ENCODE measurements at regions not wholly inside any gene's neighbourhood (a gene's known extent, or its start where the extent isn't known, plus 50 kb on each side); places are given as distances from the start of the nearest gene placed in this dataset.
"Not testable (repeated sequence)": the region's sequence is repeated elsewhere in the genome, so short reads cannot be mapped to it uniquely, and the experiment has no call there.

DNA sequence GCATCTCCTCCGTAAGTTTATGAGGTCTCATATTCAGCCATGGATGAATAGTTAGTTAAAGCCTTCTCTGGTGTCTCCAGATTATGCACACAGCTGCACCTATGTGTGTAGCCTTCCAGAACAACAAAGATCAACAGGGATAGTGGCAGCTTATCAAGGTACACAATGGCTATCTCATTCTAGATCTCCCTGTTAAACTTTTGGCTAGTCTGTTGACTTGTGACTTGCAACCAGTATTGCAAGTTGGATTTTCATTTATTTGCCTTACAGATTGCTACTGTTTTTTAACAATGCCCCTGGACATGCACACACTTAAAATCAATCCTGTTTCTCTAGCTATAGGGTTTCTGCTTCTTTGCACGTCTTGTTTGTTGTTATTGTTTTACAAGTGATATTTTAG, 363.2 kb downstream of the OMA1 start:
- TF ChIP-seq, protein P1, sequence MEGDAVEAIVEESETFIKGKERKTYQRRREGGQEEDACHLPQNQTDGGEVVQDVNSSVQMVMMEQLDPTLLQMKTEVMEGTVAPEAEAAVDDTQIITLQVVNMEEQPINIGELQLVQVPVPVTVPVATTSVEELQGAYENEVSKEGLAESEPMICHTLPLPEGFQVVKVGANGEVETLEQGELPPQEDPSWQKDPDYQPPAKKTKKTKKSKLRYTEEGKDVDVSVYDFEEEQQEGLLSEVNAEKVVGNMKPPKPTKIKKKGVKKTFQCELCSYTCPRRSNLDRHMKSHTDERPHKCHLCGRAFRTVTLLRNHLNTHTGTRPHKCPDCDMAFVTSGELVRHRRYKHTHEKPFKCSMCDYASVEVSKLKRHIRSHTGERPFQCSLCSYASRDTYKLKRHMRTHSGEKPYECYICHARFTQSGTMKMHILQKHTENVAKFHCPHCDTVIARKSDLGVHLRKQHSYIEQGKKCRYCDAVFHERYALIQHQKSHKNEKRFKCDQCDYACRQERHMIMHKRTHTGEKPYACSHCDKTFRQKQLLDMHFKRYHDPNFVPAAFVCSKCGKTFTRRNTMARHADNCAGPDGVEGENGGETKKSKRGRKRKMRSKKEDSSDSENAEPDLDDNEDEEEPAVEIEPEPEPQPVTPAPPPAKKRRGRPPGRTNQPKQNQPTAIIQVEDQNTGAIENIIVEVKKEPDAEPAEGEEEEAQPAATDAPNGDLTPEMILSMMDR (IDR thresholded peaks at IDR 0.05; ENCODE audit: extremely low read depth, missing control alignments) = no peak
- DNase-seq (ENCODE audit: low spot score) = no peak

DNA sequence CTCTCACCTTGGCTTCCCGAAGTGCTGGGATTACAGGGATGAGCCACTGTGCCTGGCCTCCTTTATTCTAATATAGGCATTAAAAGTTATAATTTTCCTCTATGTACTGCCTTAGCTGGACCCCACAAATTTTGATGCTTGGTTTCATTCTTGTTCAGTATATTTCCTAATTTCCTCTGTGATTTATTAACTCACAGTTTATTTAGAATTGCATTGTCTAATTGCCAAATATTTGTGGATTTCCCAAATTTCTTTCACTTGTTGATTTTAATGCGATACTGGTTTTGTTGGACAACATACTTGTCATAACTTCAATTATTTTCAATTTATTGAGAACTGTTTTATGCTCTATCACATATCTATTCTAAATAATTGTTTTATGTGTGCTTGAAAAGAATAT, 366.0 kb downstream of the OMA1 start:
- DNase-seq (ENCODE audit: low spot score) = no peak
- TF ChIP-seq, protein P1 (IDR thresholded peaks at IDR 0.05; ENCODE audit: extremely low read depth, missing control alignments) = no peak

GRCh38 chr1:58169160-58169559, 377.4 kb downstream of the OMA1 start:
- not testable (repeated sequence) for DNase-seq (ENCODE audit: low spot score)

GRCh38 chr1:58167131-58167530, 379.4 kb downstream of the OMA1 start:
- not testable (repeated sequence) for DNase-seq (ENCODE audit: low spot score)

DNA sequence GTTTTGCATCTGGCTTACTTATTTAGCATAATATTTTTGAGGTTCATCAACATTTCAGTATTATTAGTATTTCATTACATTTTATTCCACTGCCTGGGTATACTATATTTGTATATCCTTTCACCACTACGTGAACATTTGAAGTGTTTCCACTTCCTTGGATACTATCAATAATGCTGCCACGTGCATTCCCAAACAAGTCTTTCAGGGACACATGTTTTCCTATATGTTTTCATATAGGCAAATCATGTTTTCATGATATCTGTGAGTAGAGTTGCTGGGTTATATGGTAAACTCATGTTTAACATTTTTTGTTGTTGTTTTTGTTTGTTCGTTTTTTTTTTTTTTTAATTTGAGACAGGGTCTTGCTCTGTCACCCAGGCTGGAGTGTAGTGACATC, 380.1 kb downstream of the OMA1 start:
- TF ChIP-seq, protein P1 (IDR thresholded peaks at IDR 0.05; ENCODE audit: extremely low read depth, missing control alignments) = no peak
- DNase-seq (ENCODE audit: low spot score) = no peak

GRCh38 chr1:58165073-58165472, 381.5 kb downstream of the OMA1 start:
- DNase-seq (ENCODE audit: low spot score) = no peak
- TF ChIP-seq, protein P1 (IDR thresholded peaks at IDR 0.05; ENCODE audit: extremely low read depth, missing control alignments) = no peak

- DNase-seq (ENCODE audit: low spot score) = no peak
- TF ChIP-seq, protein P1 (IDR thresholded peaks at IDR 0.05; ENCODE audit: extremely low read depth, missing control alignments) = peak; percentile 80
Measured at GRCh38 chr1:58162952-58163550, 383.5 kb downstream of the OMA1 start.

DNA sequence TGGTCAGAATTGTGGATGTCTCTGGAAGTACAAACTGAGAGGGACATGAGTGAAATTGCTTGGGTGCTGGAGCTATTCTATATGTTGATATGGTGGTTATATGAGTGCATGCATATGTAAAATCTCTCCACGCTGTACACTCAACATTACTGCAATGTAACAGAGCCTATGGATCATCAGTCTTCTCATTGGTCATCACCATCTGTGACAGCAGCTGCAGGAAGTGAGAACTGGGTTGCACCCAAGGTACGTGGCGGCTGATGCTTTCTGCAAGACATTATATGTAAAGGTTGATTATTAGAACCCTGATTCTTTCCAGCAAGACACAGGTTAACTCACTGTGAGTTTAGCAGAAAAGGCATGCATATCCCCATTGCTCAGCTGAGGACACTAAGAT, 387.1 kb downstream of the OMA1 start:
- TF ChIP-seq, protein P1 (IDR thresholded peaks at IDR 0.05; ENCODE audit: extremely low read depth, missing control alignments) = no peak
- no peak for DNase-seq (ENCODE audit: low spot score)
